Mesenchymal stem cell (in vitro differentiated cells and primary cell): ENCODE measurements at regions not wholly inside any gene's neighbourhood (a gene's known extent, or its start where the extent isn't known, plus 50 kb on each side); places are given as distances from the start of the nearest gene placed in this dataset.

ENCODE experiments used
- DNase-seq: peaks from one replicate; pipeline ENCODE4 v3.0.0-alpha.2; 2013
- H2AFZ ChIP-seq: one replicate; pipeline ENCODE4 v1.6.1; 2013; ENCODE audit warnings: low read depth, mild to moderate bottlenecking, control low read depth, inconsistent platforms, low read length, moderate library complexity
- H2AK5ac ChIP-seq: 2 replicates; pipeline ENCODE4 v1.6.1; 2013; ENCODE audit warnings: low read length, moderate library complexity, mild to moderate bottlenecking, inconsistent platforms; ENCODE audit not compliant: severe bottlenecking
- H2BK120ac ChIP-seq: one replicate; pipeline ENCODE4 v1.6.1; 2013; ENCODE audit warnings: low read depth, mild to moderate bottlenecking, inconsistent platforms, low read length, moderate library complexity
- H2BK12ac ChIP-seq, 2 experiments: one replicate each; pipeline ENCODE4 v1.6.1; 2013; ENCODE audit warnings: inconsistent platforms in 2 of 2, low read length in 2 of 2, mild to moderate bottlenecking in 2 of 2, moderate library complexity in 2 of 2, control low read depth in 1 of 2
- H2BK15ac ChIP-seq: one replicate; pipeline ENCODE4 v1.6.1; 2013; ENCODE audit warnings: mild to moderate bottlenecking, low read depth, inconsistent platforms; ENCODE audit not compliant: poor library complexity, severe bottlenecking
- H2BK5ac ChIP-seq: 2 replicates; pipeline ENCODE4 v1.6.1; 2013; ENCODE audit warnings: low read depth, mild to moderate bottlenecking, low read length, control low read depth, inconsistent platforms; ENCODE audit not compliant: poor library complexity, severe bottlenecking
- H3K14ac ChIP-seq, 2 experiments: one replicate each; pipeline ENCODE4 v1.6.1; 2013; ENCODE audit warnings: inconsistent platforms in 2 of 2, low read length in 2 of 2, control low read depth in 1 of 2, mild to moderate bottlenecking in 1 of 2, moderate library complexity in 1 of 2
- H3K18ac ChIP-seq, 2 experiments: one replicate each; pipeline ENCODE4 v1.6.1; 2013; ENCODE audit warnings: inconsistent platforms in 2 of 2, low read length in 2 of 2, control low read depth in 1 of 2, low read depth in 1 of 2, mild to moderate bottlenecking in 1 of 2
- H3K23ac ChIP-seq, 2 experiments: one replicate each; pipeline ENCODE4 v1.6.1; 2013; ENCODE audit warnings: inconsistent platforms in 2 of 2, low read length in 2 of 2, mild to moderate bottlenecking in 2 of 2, moderate library complexity in 2 of 2, control low read depth in 1 of 2
- H3K27ac ChIP-seq: 2 replicates; pipeline ENCODE4 v1.5.1; 2013; ENCODE audit warnings: mild to moderate bottlenecking, moderate library complexity, low read length, control low read depth, inconsistent platforms; ENCODE audit not compliant: poor library complexity, severe bottlenecking
- H3K27me3 ChIP-seq, 2 experiments: 2 replicates each; pipeline versions ENCODE4 v1.6.1 to v1.7.0; 2013; ENCODE audit warnings: low read length in 2 of 2, mild to moderate bottlenecking in 2 of 2, moderate library complexity in 2 of 2, control low read depth in 1 of 2, inconsistent platforms in 1 of 2; ENCODE audit not compliant: control insufficient read depth in 1 of 2, insufficient read depth in 1 of 2
- H3K36me3 ChIP-seq, 2 experiments: 2 replicates each; pipeline versions ENCODE4 v1.6.1 to v1.7.0; 2013; ENCODE audit warnings: low read length in 2 of 2, control low read depth in 1 of 2, inconsistent platforms in 1 of 2, low read depth in 1 of 2, mild to moderate bottlenecking in 1 of 2; ENCODE audit not compliant: insufficient read depth in 2 of 2, control insufficient read depth in 1 of 2
- H3K4ac ChIP-seq, 2 experiments: one replicate each; pipeline ENCODE4 v1.6.1; 2013; ENCODE audit warnings: inconsistent platforms in 2 of 2, low read length in 2 of 2, mild to moderate bottlenecking in 2 of 2, moderate library complexity in 2 of 2, control low read depth in 1 of 2, low read depth in 1 of 2
- H3K4me1 ChIP-seq: 2 replicates; pipeline ENCODE4 v1.6.1; 2013; ENCODE audit warnings: low read depth, low read length, control low read depth; ENCODE audit not compliant: control insufficient read depth, insufficient read depth
- H3K4me2 ChIP-seq: 2 replicates; pipeline ENCODE4 v1.6.1; 2013; ENCODE audit warnings: low read length, mild to moderate bottlenecking, inconsistent platforms; ENCODE audit not compliant: poor library complexity, severe bottlenecking
- H3K4me3 ChIP-seq, 2 experiments: 2 replicates each; pipeline versions ENCODE4 v1.5.1 to v1.7.0; 2013; ENCODE audit warnings: low read length in 2 of 2, mild to moderate bottlenecking in 2 of 2, control low read depth in 1 of 2, low read depth in 1 of 2; ENCODE audit not compliant: insufficient read depth in 1 of 2
- H3K79me1 ChIP-seq: replicated peaks from 2 replicates; pipeline ENCODE4 v1.6.1; 2013; ENCODE audit warnings: mild to moderate bottlenecking, control low read depth, low read length, inconsistent platforms; ENCODE audit not compliant: poor library complexity, severe bottlenecking
- H3K9ac ChIP-seq: 2 replicates; pipeline ENCODE4 v1.7.0; 2013; ENCODE audit warnings: mild to moderate bottlenecking, low read length, moderate library complexity
- H3K9me3 ChIP-seq: 2 replicates; pipeline ENCODE4 v1.7.0; 2013; ENCODE audit warnings: mild to moderate bottlenecking, low read length; ENCODE audit not compliant: control insufficient read depth
- H4K8ac ChIP-seq: one replicate; pipeline ENCODE4 v1.6.1; 2013; ENCODE audit warnings: inconsistent platforms, mild to moderate bottlenecking, low read length, moderate library complexity
- H4K91ac ChIP-seq: one replicate; pipeline ENCODE4 v1.6.1; 2013; ENCODE audit warnings: mild to moderate bottlenecking, low read length, inconsistent platforms
- WGBS: methylation state at CpG from one replicate; pipeline ENCODE4 v1.1.7; 2013; ENCODE audit warnings: mixed read lengths; 5-methylcytosine and 5-hydroxymethylcytosine counted together

DNA sequence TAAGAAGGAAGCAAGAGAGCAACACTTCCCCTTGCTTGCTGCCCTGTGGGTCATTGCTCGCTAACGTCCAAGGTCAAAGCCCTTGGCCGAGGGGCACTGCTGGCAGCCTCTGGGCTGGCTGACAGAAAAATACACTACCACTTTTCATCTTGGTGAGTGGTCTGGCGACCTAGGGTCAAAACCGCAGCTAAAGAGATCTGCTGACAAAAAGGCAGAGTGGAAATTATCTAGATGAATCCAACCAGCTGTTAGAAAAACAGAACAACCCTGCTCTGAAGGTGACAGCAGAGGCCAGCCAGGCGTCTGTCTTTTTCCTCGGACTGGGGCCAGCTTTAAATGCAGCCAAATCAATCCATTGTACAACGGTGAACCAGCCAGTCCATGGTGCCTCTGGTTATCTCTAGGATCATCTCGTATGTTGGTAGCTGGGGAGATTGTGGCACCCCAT, 92.6 kb downstream of the CD8B2 start:
- Histone ChIP-seq H2BK120ac (no peak overlapping the region), H3K4me2 (no peak overlapping the region), H3K79me1 (no peaks in the 10 kb centered on the region), H4K8ac (no peak overlapping the region), H3K9ac (no peak overlapping the region), H3K27ac (no peak overlapping the region), H2BK15ac (no peak overlapping the region), H3K4me1 (peaks cover 3% of the 10 kb centered on the region), H3K4me3 (no peak overlapping the region), H2AK5ac (no peak overlapping the region), H3K23ac (no peak overlapping the region), H4K91ac (no peak overlapping the region), H3K18ac (no peak overlapping the region), H3K14ac (no peak overlapping the region), H3K4ac (no peak overlapping the region), H2BK5ac (no peak overlapping the region), H2BK12ac (no peak overlapping the region), H2AFZ (no peak overlapping the region), H3K9me3 (no peaks in the 10 kb centered on the region), H3K27me3 (peaks cover 41 to 61% of the 10 kb centered on the region in 2 experiments), H3K36me3 (no peaks in the 10 kb centered on the region)
- WGBS: 27% methylated on average over 9 of the region's 9 CpGs
- DNase-seq: no peak

DNA sequence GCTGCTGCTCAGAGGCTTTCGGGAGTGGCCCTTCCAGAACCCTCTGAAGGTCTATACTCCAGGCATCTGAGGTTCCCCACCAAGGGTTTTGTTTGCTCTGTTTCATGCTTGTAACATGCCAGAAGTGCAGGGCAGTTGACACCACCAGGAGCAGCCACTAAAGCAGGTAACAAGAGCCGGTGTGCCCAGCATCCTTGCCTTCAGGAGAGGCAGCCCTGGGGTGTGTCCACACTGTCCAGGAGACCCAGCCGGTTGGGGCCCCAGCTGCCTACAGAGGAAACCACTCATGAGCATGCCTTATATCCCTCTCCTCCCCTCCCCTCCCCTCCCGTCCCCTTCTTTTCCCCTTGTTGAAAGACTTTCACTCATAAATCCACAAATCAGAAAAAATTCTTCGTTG, 93.1 kb downstream of the CD8B2 start:
- whole genome bisulfite sequencing: 89% methylated on average over 5 of the region's 5 CpGs
- no peak for DNase-seq
- no peaks in the 10 kb centered on the region for H3K9me3 ChIP-seq
- no peak overlapping the region for H3K4me3 ChIP-seq
- H3K4me1 ChIP-seq: peaks cover 3% of the 10 kb centered on the region
- no peak overlapping the region for H3K9ac ChIP-seq
- no peaks in the 10 kb centered on the region for H3K79me1 ChIP-seq
- H3K14ac ChIP-seq: no peak overlapping the region
- H3K36me3 ChIP-seq: no peaks in the 10 kb centered on the region
- H3K4me2 ChIP-seq: no peak overlapping the region
- H2AFZ ChIP-seq: no peak overlapping the region
- H4K91ac ChIP-seq: no peak overlapping the region
- H3K18ac ChIP-seq: no peak overlapping the region
- H2BK12ac ChIP-seq: no peak overlapping the region
- no peak overlapping the region for H2BK5ac ChIP-seq
- H3K27me3 ChIP-seq: peaks cover 41 to 65% of the 10 kb centered on the region in 2 experiments
- H2BK15ac ChIP-seq: no peak overlapping the region
- no peak overlapping the region for H3K27ac ChIP-seq
- H3K23ac ChIP-seq: no peak overlapping the region
- H3K4ac ChIP-seq: no peak overlapping the region
- no peak overlapping the region for H2BK120ac ChIP-seq
- H4K8ac ChIP-seq: no peak overlapping the region
- H2AK5ac ChIP-seq: no peak overlapping the region

DNA sequence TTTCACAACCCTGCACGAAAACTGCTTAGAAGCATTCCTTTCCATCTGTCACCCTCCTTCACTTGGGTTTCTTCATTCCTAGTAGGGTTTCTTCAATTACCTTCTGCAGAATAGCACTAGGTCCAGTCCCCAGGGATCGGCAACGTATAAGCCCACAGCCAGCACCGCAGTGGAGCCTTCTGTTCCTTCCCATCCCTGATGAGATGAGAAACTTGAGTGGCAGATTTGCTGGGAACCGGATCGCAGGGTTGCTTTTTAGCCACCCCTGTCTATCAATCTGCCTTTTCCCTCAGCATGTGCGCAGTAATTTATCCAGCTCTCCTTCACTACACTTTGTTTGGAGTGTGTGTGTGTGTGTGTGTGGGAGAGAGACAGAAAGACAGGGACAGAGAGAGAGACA, 94.2 kb downstream of the CD8B2 start:
- WGBS: 84% methylated on average over 4 of the region's 7 CpGs
- Histone ChIP-seq H3K4me3 (no peak overlapping the region), H3K23ac (no peak overlapping the region), H2AK5ac (no peak overlapping the region), H3K9me3 (no peaks in the 10 kb centered on the region), H3K27me3 (peaks cover 41 to 71% of the 10 kb centered on the region in 2 experiments), H3K79me1 (no peaks in the 10 kb centered on the region), H2BK12ac (no peak overlapping the region), H3K27ac (no peak overlapping the region), H4K91ac (no peak overlapping the region), H2BK15ac (no peak overlapping the region), H3K9ac (no peak overlapping the region), H3K4me2 (no peak overlapping the region), H3K4ac (no peak overlapping the region), H2AFZ (no peak overlapping the region), H4K8ac (no peak overlapping the region), H3K4me1 (no peaks in the 10 kb centered on the region), H2BK120ac (no peak overlapping the region), H3K14ac (no peak overlapping the region), H2BK5ac (no peak overlapping the region), H3K36me3 (no peaks in the 10 kb centered on the region), H3K18ac (no peak overlapping the region)
- DNase-seq: no peak

GRCh38 chr2:106581755-106582147, 94.6 kb downstream of the CD8B2 start:
- no peak overlapping the region for H2AK5ac ChIP-seq
- peak overlapping the region in 1 of 2 experiments; percentile 71 for H3K4me3 ChIP-seq
- 57% methylated on average over 3 of the region's 3 CpGs for WGBS

More at GRCh38 chr2:106581755-106582147, 94.6 kb downstream of the CD8B2 start:
- DNase-seq: no peak
- no peak overlapping the region for H3K4ac ChIP-seq
- no peak overlapping the region for H3K27ac ChIP-seq
- H2AFZ ChIP-seq: no peak overlapping the region
- peak overlapping the region; percentile 84 for H3K9ac ChIP-seq
- H3K4me2 ChIP-seq: peak overlapping the region; percentile 86
- no peak overlapping the region for H3K18ac ChIP-seq
- no peak overlapping the region for H2BK12ac ChIP-seq
- peaks cover 41 to 71% of the 10 kb centered on the region in 2 experiments for H3K27me3 ChIP-seq
- no peaks in the 10 kb centered on the region for H3K79me1 ChIP-seq
- no peak overlapping the region for H2BK120ac ChIP-seq
- H2BK5ac ChIP-seq: no peak overlapping the region
- no peaks in the 10 kb centered on the region for H3K36me3 ChIP-seq
- H2BK15ac ChIP-seq: no peak overlapping the region
- H3K9me3 ChIP-seq: no peaks in the 10 kb centered on the region
- no peak overlapping the region for H3K14ac ChIP-seq
- H3K23ac ChIP-seq: no peak overlapping the region
- H4K91ac ChIP-seq: no peak overlapping the region
- no peak overlapping the region for H4K8ac ChIP-seq
- no peaks in the 10 kb centered on the region for H3K4me1 ChIP-seq
